B cell (primary cell): ENCODE measurements at regions not wholly inside any gene's neighbourhood (a gene's known extent, or its start where the extent isn't known, plus 50 kb on each side); places are given as distances from the start of the nearest gene placed in this dataset.

Source experiments
- ATAC-seq: fragments of 200-7000 bp; cut with Tn5 transposase; one replicate; pipeline ENCODE4 v1.10.0; 2021; ENCODE audit warnings: low read depth, mild to moderate bottlenecking, moderate number of reproducible peaks, moderate library complexity
- CTCF ChIA-PET: fragments of 350-600 bp; sonication (Branson Sonifier 250); formaldehyde crosslinking; loops from one replicate; lab custom pipeline; 2021; ENCODE audit warnings: antibody characterized with exemption, inconsistent platforms; lab: Charles Lee
- POLR2A ChIA-PET: fragments of 350-600 bp; sonication (Branson Sonifier 250); formaldehyde crosslinking; loops from one replicate; lab custom pipeline; 2021; ENCODE audit warnings: antibody characterized with exemption; lab: Charles Lee
- DNase-seq: peaks from one replicate; pipeline ENCODE4 v3.0.0; 2013
- H2AFZ ChIP-seq: 2 replicates; pipeline ENCODE4 v1.6.1; 2012; ENCODE audit warnings: mild to moderate bottlenecking, low read depth, low read length; ENCODE audit not compliant: insufficient read depth, poor library complexity, severe bottlenecking
- H3K27ac ChIP-seq, 2 donors: 1 replicate in 1 of 2; 2 replicates in 1 of 2; pipeline ENCODE4 v1.5.1; 2012 to 2013; ENCODE audit warnings: low read length in 2 of 2, mild to moderate bottlenecking in 2 of 2, moderate library complexity in 1 of 2
- H3K27me3 ChIP-seq, 4 experiments: fragments of 200-600 bp in 1 of 4; sonication (generic) in 1 of 4; replicated peaks in 1 of 4; 1 replicate in 2 of 4; 2 replicates in 2 of 4; pipeline versions ENCODE4 v1.6.1 to v1.7.0; 2013 to 2016; ENCODE audit warnings: low read length in 3 of 4, mild to moderate bottlenecking in 2 of 4, mixed read lengths in 1 of 4, moderate library complexity in 1 of 4; ENCODE audit not compliant: insufficient read depth in 4 of 4, control insufficient read depth in 3 of 4; ENCODE audit errors: control extremely low read depth in 1 of 4
- H3K36me3 ChIP-seq, 2 experiments: replicated peaks in 1 of 2; 1 replicate in 1 of 2; 2 replicates in 1 of 2; pipeline versions ENCODE4 v1.6.1 to v1.7.1; 2013; ENCODE audit warnings: low read length in 1 of 2; ENCODE audit not compliant: insufficient read depth in 2 of 2, control insufficient read depth in 1 of 2; ENCODE audit errors: control extremely low read depth in 1 of 2, extremely low read depth in 1 of 2
- H3K4me1 ChIP-seq, 2 donors: fragments of 200-600 bp in 1 of 2; sonication (generic) in 1 of 2; 1 replicate in 1 of 2; 2 replicates in 1 of 2; pipeline versions ENCODE4 v1.5.1 to v1.6.1; 2013 to 2017; ENCODE audit warnings: low read length in 2 of 2; ENCODE audit not compliant: control insufficient read depth in 2 of 2, insufficient read depth in 2 of 2
- H3K4me2 ChIP-seq: replicated peaks from 2 replicates; pipeline ENCODE3; 2012; ENCODE audit warnings: mild to moderate bottlenecking, low read depth, low read length; ENCODE audit not compliant: poor library complexity, severe bottlenecking
- H3K4me3 ChIP-seq, 5 experiments: fragments of 200-600 bp in 1 of 5; sonication (generic) in 1 of 5; 1 replicate in 3 of 5; 2 replicates in 2 of 5; pipeline versions ENCODE4 v1.5.1 to v1.7.0; 2011 to 2016; ENCODE audit warnings: low read length in 4 of 5, mild to moderate bottlenecking in 4 of 5, low read depth in 2 of 5, control low read depth in 1 of 5, moderate library complexity in 1 of 5; ENCODE audit not compliant: insufficient read depth in 1 of 5; ENCODE audit errors: control extremely low read depth in 1 of 5, extremely low read depth in 1 of 5
- H3K79me2 ChIP-seq: fragments of 200-600 bp; sonication (generic); one replicate; pipeline ENCODE4 v1.6.0; 2016; ENCODE audit warnings: low read length; ENCODE audit not compliant: control insufficient read depth, insufficient read depth
- H3K9ac ChIP-seq: fragments of 200-600 bp; sonication (generic); 2 replicates; pipeline ENCODE4 v1.6.1; 2017; ENCODE audit warnings: mild to moderate bottlenecking, low read length, moderate library complexity
- H3K9me3 ChIP-seq, 3 donors: one replicate each; pipeline versions ENCODE4 v1.6.1 to v1.7.1; 2013; ENCODE audit warnings: low read length in 2 of 3; ENCODE audit not compliant: control insufficient read depth in 2 of 3, insufficient read depth in 1 of 3; ENCODE audit errors: control extremely low read depth in 1 of 3
- H4K20me1 ChIP-seq: 2 replicates; pipeline ENCODE4 v1.6.0; 2012; ENCODE audit warnings: mild to moderate bottlenecking, low read length; ENCODE audit not compliant: insufficient read depth, control insufficient read depth, poor library complexity, severe bottlenecking
- H3K27ac Mint-ChIP-seq: one replicate; pipeline ENCODE4 v1.8.0; 2021; ENCODE audit warnings: mixed read lengths
- H3K27me3 Mint-ChIP-seq: one replicate; pipeline ENCODE4 v1.8.0; 2021; ENCODE audit warnings: mixed read lengths
- H3K4me1 Mint-ChIP-seq: one replicate; pipeline ENCODE4 v1.8.0; 2021; ENCODE audit warnings: mixed read lengths
- H3K4me3 Mint-ChIP-seq: one replicate; pipeline ENCODE4 v1.8.0; 2021; ENCODE audit warnings: mixed read lengths
- H3K9me3 Mint-ChIP-seq: one replicate; pipeline ENCODE4 v1.8.0; 2022; ENCODE audit warnings: mixed read lengths; ENCODE audit not compliant: insufficient read depth
- EZH2 ChIP-seq: IDR thresholded peaks from 2 replicates; pipeline ENCODE4 v1.6.1; 2012; ENCODE audit warnings: borderline replicate concordance, low read depth, mild to moderate bottlenecking, moderate library complexity, low read length; ENCODE audit not compliant: insufficient read depth, poor library complexity, severe bottlenecking
- WGBS: methylation state at CpG from one replicate; pipeline ENCODE4 v1.1.5; 2013; ENCODE audit warnings: missing lambda C conversion rate; ENCODE audit not compliant: insufficient coverage; 5-methylcytosine and 5-hydroxymethylcytosine counted together
- intact Hi-C: fragments of 100-400 bp; cut with micrococcal nuclease; formaldehyde crosslinking; loops from one replicate; pipeline ENCODE4 v1.10.0; 2022
- TF ChIP-seq, protein P1 (sequence below): fragments of 200-600 bp; IDR thresholded peaks from one replicate; pipeline ENCODE4 v1.8.0; 2022; ENCODE audit warnings: antibody characterized with exemption, mild to moderate bottlenecking

DNA sequence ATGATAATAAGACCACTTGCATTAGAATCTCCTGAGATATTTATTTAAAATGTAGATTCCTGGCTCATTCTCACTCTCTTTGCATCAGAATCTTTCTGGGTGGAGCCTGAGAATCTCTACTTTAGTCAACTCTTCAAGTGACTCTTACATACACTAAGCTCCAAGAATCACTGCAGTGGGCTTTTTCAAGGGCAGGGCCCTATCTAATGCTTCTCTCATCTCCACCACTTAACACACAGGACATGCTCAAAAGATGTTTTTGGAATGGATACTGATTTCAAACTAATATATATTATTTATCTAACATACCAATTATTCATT, 68.9 kb upstream of the GAP43 start:
- H2AFZ ChIP-seq, result no peak overlapping the region
- intact Hi-C loops, result no loop called here
- DNase-seq (no peak), ATAC-seq (no peak)
- no peaks in the 10 kb centered on the region for H3K36me3 ChIP-seq
- H3K9me3 Mint-ChIP-seq, result no peaks in the 10 kb centered on the region
- no peak for TF ChIP-seq EZH2
- TF ChIP-seq, protein P1, sequence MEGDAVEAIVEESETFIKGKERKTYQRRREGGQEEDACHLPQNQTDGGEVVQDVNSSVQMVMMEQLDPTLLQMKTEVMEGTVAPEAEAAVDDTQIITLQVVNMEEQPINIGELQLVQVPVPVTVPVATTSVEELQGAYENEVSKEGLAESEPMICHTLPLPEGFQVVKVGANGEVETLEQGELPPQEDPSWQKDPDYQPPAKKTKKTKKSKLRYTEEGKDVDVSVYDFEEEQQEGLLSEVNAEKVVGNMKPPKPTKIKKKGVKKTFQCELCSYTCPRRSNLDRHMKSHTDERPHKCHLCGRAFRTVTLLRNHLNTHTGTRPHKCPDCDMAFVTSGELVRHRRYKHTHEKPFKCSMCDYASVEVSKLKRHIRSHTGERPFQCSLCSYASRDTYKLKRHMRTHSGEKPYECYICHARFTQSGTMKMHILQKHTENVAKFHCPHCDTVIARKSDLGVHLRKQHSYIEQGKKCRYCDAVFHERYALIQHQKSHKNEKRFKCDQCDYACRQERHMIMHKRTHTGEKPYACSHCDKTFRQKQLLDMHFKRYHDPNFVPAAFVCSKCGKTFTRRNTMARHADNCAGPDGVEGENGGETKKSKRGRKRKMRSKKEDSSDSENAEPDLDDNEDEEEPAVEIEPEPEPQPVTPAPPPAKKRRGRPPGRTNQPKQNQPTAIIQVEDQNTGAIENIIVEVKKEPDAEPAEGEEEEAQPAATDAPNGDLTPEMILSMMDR, result no peak
- no peak overlapping the region for H3K27ac Mint-ChIP-seq
- peaks cover 12% of the 10 kb centered on the region for H3K27me3 Mint-ChIP-seq
- peaks cover 0 to 8% (median 0%) of the 10 kb centered on the region in 4 experiments for H3K27me3 ChIP-seq
- no peak overlapping the region for H3K9ac ChIP-seq
- no peaks in the 10 kb centered on the region for H4K20me1 ChIP-seq
- no peaks in the 10 kb centered on the region for H3K4me1 ChIP-seq
- ChIA-PET POLR2A (no interaction called here), CTCF (no interaction called here)
- no peak overlapping the region for H3K4me3 ChIP-seq
- no peak overlapping the region for H3K4me2 ChIP-seq
- no peaks in the 10 kb centered on the region for H3K79me2 ChIP-seq
- H3K4me1 Mint-ChIP-seq, result no peaks in the 10 kb centered on the region
- no peak overlapping the region for H3K27ac ChIP-seq
- no peaks in the 10 kb centered on the region for H3K9me3 ChIP-seq
- no peak overlapping the region for H3K4me3 Mint-ChIP-seq

DNA sequence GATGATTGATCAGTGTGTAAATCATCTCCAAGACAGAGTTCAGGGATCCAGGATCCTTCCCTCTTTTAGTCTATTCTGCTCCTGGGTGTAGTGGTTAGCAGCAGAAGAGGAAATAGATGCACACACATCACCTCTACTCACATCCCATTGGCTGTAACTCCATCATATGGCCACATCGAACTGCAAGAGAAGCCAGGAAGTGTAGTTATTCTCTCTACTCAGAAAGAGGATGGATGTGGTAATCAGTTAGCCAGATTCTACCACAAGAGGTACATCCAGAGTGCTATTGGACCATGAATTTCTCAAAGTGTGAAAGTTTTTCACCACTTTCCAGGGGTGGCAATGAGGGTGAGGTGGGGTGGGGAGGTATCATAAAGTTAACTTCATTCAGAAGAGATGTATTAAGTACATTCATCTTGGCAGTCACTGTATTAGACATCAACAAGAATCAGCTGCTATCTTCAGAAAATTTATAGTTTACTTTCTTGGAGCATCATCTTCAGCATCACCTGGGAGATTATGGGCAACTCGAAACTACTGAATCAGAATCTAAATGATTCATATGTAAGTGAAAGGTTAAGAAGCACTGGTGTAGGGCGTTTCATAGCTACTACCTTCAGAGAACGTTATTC, 60.6 kb upstream of the GAP43 start:
- Histone ChIP-seq H3K9me3 (no peaks in the 10 kb centered on the region), H3K27ac (no peak overlapping the region), H2AFZ (no peak overlapping the region), H3K4me2 (no peak overlapping the region), H3K4me1 (no peaks in the 10 kb centered on the region), H3K27me3 (peaks cover 0 to 12% (median 0%) of the 10 kb centered on the region in 4 experiments), H3K4me3 (no peak overlapping the region), H4K20me1 (no peaks in the 10 kb centered on the region), H3K9ac (no peak overlapping the region), H3K79me2 (no peaks in the 10 kb centered on the region), H3K36me3 (no peaks in the 10 kb centered on the region)
- intact Hi-C loops, result no loop called here
- POLR2A ChIA-PET, result no interaction called here
- no peaks in the 10 kb centered on the region for H3K4me1 Mint-ChIP-seq
- H3K27ac Mint-ChIP-seq, result no peak overlapping the region
- H3K27me3 Mint-ChIP-seq, result peaks cover 24% of the 10 kb centered on the region
- WGBS, result 85% methylated on average over 2 of the region's 4 CpGs
- H3K9me3 Mint-ChIP-seq, result no peaks in the 10 kb centered on the region
- H3K4me3 Mint-ChIP-seq, result no peak overlapping the region
- no peak for DNase-seq
- CTCF ChIA-PET, result interaction anchor here (0.6 kb wide), 1 partner anchor 21 kb away, joined by 3 read pairs; no protein-coding TSS in a partner anchor
- no peak for ATAC-seq
- TF ChIP-seq EZH2, result no peak
- TF ChIP-seq, protein P1, result no peak
